IMR-90 (cell line): ENCODE measurements at regions not wholly inside any gene's neighbourhood (a gene's known extent, or its start where the extent isn't known, plus 50 kb on each side); places are given as distances from the start of the nearest gene placed in this dataset.

Source experiments
- BHLHE40 ChIP-seq: fragments of 150-350 bp; IDR thresholded peaks from 2 replicates; pipeline ENCODE4 v1.6.1; 2016; ENCODE audit warnings: mild to moderate bottlenecking, low read depth, low read length
- CEBPB ChIP-seq: IDR thresholded peaks from 2 replicates; pipeline ENCODE4 v1.6.1; 2012; ENCODE audit warnings: low read depth, low read length, improper control_type of control experiment
- CHD1 ChIP-seq: IDR thresholded peaks from 2 replicates; pipeline ENCODE4 v1.6.1; 2012; ENCODE audit warnings: low read depth, low read length, improper control_type of control experiment
- ELK1 ChIP-seq: fragments of 150-350 bp; IDR thresholded peaks from 2 replicates; pipeline ENCODE4 v1.6.1; 2016; ENCODE audit warnings: low read depth, mild to moderate bottlenecking, low read length, moderate library complexity, borderline replicate concordance
- FOS ChIP-seq: fragments of 150-350 bp; IDR thresholded peaks from 2 replicates; pipeline ENCODE4 v1.6.1; 2016; ENCODE audit warnings: low read depth, low read length
- MAFK ChIP-seq: IDR thresholded peaks from 2 replicates; pipeline ENCODE4 v1.6.1; 2012; ENCODE audit warnings: low read depth, low read length, improper control_type of control experiment
- MXI1 ChIP-seq: IDR thresholded peaks from 2 replicates; pipeline ENCODE4 v1.6.1; 2012; ENCODE audit warnings: low read depth, mild to moderate bottlenecking, low read length, moderate library complexity, borderline replicate concordance
- POLR2A ChIP-seq: IDR thresholded peaks from 2 replicates; pipeline ENCODE4 v1.6.1; 2012; ENCODE audit warnings: mild to moderate bottlenecking, low read depth, low read length
- RAD21 ChIP-seq: IDR thresholded peaks from 2 replicates; pipeline ENCODE4 v1.6.1; 2012; ENCODE audit warnings: low read length, improper control_type of control experiment
- RCOR1 ChIP-seq: IDR thresholded peaks from 2 replicates; pipeline ENCODE4 v1.6.1; 2012; ENCODE audit warnings: mild to moderate bottlenecking, low read length, improper control_type of control experiment; ENCODE audit not compliant: insufficient replicate concordance
- RFX5 ChIP-seq: IDR thresholded peaks from 2 replicates; pipeline ENCODE4 v1.8.0; 2012; ENCODE audit warnings: low read depth, mild to moderate bottlenecking, low read length, moderate library complexity
- SMC3 ChIP-seq: fragments of 150-350 bp; IDR thresholded peaks from 2 replicates; pipeline ENCODE4 v1.6.1; 2016; ENCODE audit warnings: low read depth, mild to moderate bottlenecking, antibody characterized with exemption, low read length, moderate library complexity
- TF ChIP-seq, protein P1 (sequence below): conservative IDR thresholded peaks from 2 replicates; pipeline ENCODE4 v1.5.1; 2012; ENCODE audit warnings: mild to moderate bottlenecking, low read depth, low read length, improper control_type of control experiment
- TF ChIP-seq, protein P2 (sequence below): fragments of 150-350 bp; IDR thresholded peaks from 2 replicates; pipeline ENCODE4 v1.6.1; 2017; ENCODE audit warnings: mild to moderate bottlenecking, antibody characterized with exemption, low read length, low read depth

GRCh38 chr14:30132196-30132595, 204.5 kb upstream of the PRKD1 start:
- no peak for TF ChIP-seq CEBPB
- TF ChIP-seq, protein P1, sequence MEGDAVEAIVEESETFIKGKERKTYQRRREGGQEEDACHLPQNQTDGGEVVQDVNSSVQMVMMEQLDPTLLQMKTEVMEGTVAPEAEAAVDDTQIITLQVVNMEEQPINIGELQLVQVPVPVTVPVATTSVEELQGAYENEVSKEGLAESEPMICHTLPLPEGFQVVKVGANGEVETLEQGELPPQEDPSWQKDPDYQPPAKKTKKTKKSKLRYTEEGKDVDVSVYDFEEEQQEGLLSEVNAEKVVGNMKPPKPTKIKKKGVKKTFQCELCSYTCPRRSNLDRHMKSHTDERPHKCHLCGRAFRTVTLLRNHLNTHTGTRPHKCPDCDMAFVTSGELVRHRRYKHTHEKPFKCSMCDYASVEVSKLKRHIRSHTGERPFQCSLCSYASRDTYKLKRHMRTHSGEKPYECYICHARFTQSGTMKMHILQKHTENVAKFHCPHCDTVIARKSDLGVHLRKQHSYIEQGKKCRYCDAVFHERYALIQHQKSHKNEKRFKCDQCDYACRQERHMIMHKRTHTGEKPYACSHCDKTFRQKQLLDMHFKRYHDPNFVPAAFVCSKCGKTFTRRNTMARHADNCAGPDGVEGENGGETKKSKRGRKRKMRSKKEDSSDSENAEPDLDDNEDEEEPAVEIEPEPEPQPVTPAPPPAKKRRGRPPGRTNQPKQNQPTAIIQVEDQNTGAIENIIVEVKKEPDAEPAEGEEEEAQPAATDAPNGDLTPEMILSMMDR: no peak
- TF ChIP-seq POLR2A: no peak
- TF ChIP-seq, protein P2, sequence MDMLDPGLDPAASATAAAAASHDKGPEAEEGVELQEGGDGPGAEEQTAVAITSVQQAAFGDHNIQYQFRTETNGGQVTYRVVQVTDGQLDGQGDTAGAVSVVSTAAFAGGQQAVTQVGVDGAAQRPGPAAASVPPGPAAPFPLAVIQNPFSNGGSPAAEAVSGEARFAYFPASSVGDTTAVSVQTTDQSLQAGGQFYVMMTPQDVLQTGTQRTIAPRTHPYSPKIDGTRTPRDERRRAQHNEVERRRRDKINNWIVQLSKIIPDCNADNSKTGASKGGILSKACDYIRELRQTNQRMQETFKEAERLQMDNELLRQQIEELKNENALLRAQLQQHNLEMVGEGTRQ: no peak
- TF ChIP-seq SMC3: no peak
- no peak for TF ChIP-seq MAFK
- no peak for TF ChIP-seq ELK1
- no peak for TF ChIP-seq RAD21
- TF ChIP-seq RCOR1: no peak
- no peak for TF ChIP-seq MXI1
- TF ChIP-seq FOS: no peak
- TF ChIP-seq BHLHE40: no peak
- TF ChIP-seq CHD1: no peak
- no peak for TF ChIP-seq RFX5
